Activated CD8-positive, alpha-beta T cell treated with anti-CD3 and anti-CD28 coated beads, Interleukin-2, amount 10 ng/mL, durations not matched to agents 7 days and 5 days (primary cell): ENCODE measurements at regions not wholly inside any gene's neighbourhood (a gene's known extent, or its start where the extent isn't known, plus 50 kb on each side); places are given as distances from the start of the nearest gene placed in this dataset.

Source experiments
- ATAC-seq: fragments of 150-1000 bp; cut with Tn5 transposase; one replicate; pipeline ENCODE4 v1.10.0; 2021; ENCODE audit warnings: moderate library complexity
- CTCF ChIA-PET: fragments of 350-600 bp; sonication (Branson Sonifier 250); formaldehyde crosslinking; loops from one replicate; lab custom pipeline; 2021; ENCODE audit warnings: antibody characterized with exemption; lab: Charles Lee
- POLR2A ChIA-PET: fragments of 350-600 bp; sonication (Branson Sonifier 250); formaldehyde crosslinking; loops from one replicate; lab custom pipeline; 2021; ENCODE audit warnings: antibody characterized with exemption; lab: Charles Lee
- DNase-seq: peaks from one replicate; pipeline ENCODE4 v3.0.0-alpha.2; 2020
- H3K27ac Mint-ChIP-seq: one replicate; pipeline ENCODE4 v1.8.0; 2021; ENCODE audit warnings: mild to moderate bottlenecking, mixed read lengths
- H3K27me3 Mint-ChIP-seq: one replicate; pipeline ENCODE4 v1.8.0; 2021; ENCODE audit warnings: low read depth, mixed read lengths
- H3K36me3 Mint-ChIP-seq: one replicate; pipeline ENCODE4 v1.8.0; 2021; ENCODE audit warnings: low read depth, mixed read lengths
- H3K4me1 Mint-ChIP-seq: one replicate; pipeline ENCODE4 v1.8.0; 2021; ENCODE audit warnings: low read depth, mixed read lengths
- H3K4me3 Mint-ChIP-seq: one replicate; pipeline ENCODE4 v1.8.0; 2021; ENCODE audit warnings: mild to moderate bottlenecking, mixed read lengths
- H3K9me3 Mint-ChIP-seq: one replicate; pipeline ENCODE4 v1.8.0; 2022; ENCODE audit warnings: mixed read lengths; ENCODE audit not compliant: insufficient read depth

GRCh38 chr2:62591491-62591890 is 85.5 kb upstream of the TMEM17 start:
- Mint-ChIP-seq H3K4me3 (no peak overlapping the region), H3K4me1 (no peaks in the 10 kb centered on the region), H3K9me3 (no peaks in the 10 kb centered on the region), H3K27ac (no peak overlapping the region), H3K36me3 (no peaks in the 10 kb centered on the region), H3K27me3 (no peaks in the 10 kb centered on the region)
- ChIA-PET CTCF (no interaction called here), POLR2A (no interaction called here)
- ATAC-seq: no peak
- no peak for DNase-seq

GRCh38 chr2:62589691-62590356 is 83.8 kb upstream of the TMEM17 start:
- no peaks in the 10 kb centered on the region for H3K27me3 Mint-ChIP-seq
- DNase-seq (no peak), ATAC-seq (no peak)
- H3K9me3 Mint-ChIP-seq: no peaks in the 10 kb centered on the region
- H3K4me1 Mint-ChIP-seq: no peaks in the 10 kb centered on the region
- CTCF ChIA-PET: no interaction called here
- H3K27ac Mint-ChIP-seq: no peak overlapping the region
- no peaks in the 10 kb centered on the region for H3K36me3 Mint-ChIP-seq
- POLR2A ChIA-PET: no interaction called here
- H3K4me3 Mint-ChIP-seq: no peak overlapping the region

- Mint-ChIP-seq H3K9me3 (no peaks in the 10 kb centered on the region), H3K27ac (no peak overlapping the region), H3K27me3 (no peaks in the 10 kb centered on the region), H3K4me3 (no peak overlapping the region), H3K4me1 (no peaks in the 10 kb centered on the region), H3K36me3 (no peaks in the 10 kb centered on the region)
- ChIA-PET POLR2A (no interaction called here), CTCF (no interaction called here)
- ATAC-seq (no peak), DNase-seq (no peak)
Observed at GRCh38 chr2:62587592-62587991, 81.6 kb upstream of the TMEM17 start.

- H3K9me3 Mint-ChIP-seq: no peaks in the 10 kb centered on the region
- DNase-seq: no peak
- H3K4me1 Mint-ChIP-seq: no peaks in the 10 kb centered on the region
- ChIA-PET POLR2A (no interaction called here), CTCF (no interaction called here)
- no peaks in the 10 kb centered on the region for H3K27me3 Mint-ChIP-seq
- no peaks in the 10 kb centered on the region for H3K36me3 Mint-ChIP-seq
- H3K4me3 Mint-ChIP-seq: no peak overlapping the region
- ATAC-seq: no peak
- H3K27ac Mint-ChIP-seq: no peak overlapping the region
Observed at GRCh38 chr2:62586981-62587380, 81.0 kb upstream of the TMEM17 start.

GRCh38 chr2:62578803-62579640 is 73.0 kb upstream of the TMEM17 start:
- no peaks in the 10 kb centered on the region for H3K9me3 Mint-ChIP-seq
- no peak for ATAC-seq

GRCh38 chr2:62577994-62578781 is 72.2 kb upstream of the TMEM17 start:
- no peak for DNase-seq

More at GRCh38 chr2:62578803-62579640, 73.0 kb upstream of the TMEM17 start:
- Mint-ChIP-seq H3K4me1 (no peaks in the 10 kb centered on the region), H3K27ac (no peak overlapping the region), H3K4me3 (no peak overlapping the region), H3K27me3 (peaks cover 3% of the 10 kb centered on the region), H3K36me3 (no peaks in the 10 kb centered on the region)
- ChIA-PET POLR2A (interaction anchor here (0.6 kb wide), 1 partner anchor 815 kb away, joined by 3 read pairs; no protein-coding TSS in a partner anchor), CTCF (no interaction called here)
- DNase-seq: no peak

GRCh38 chr2:62576276-62576939 is 70.4 kb upstream of the TMEM17 start:
- Mint-ChIP-seq H3K4me3 (no peak overlapping the region), H3K27me3 (peaks cover 12% of the 10 kb centered on the region), H3K36me3 (no peaks in the 10 kb centered on the region), H3K27ac (no peak overlapping the region), H3K9me3 (no peaks in the 10 kb centered on the region), H3K4me1 (no peaks in the 10 kb centered on the region)
- ATAC-seq (no peak), DNase-seq (no peak)
- ChIA-PET CTCF (no interaction called here), POLR2A (no interaction called here)

More at GRCh38 chr2:62577994-62578781, 72.2 kb upstream of the TMEM17 start:
- Mint-ChIP-seq H3K4me3 (no peak overlapping the region), H3K4me1 (no peaks in the 10 kb centered on the region), H3K9me3 (no peaks in the 10 kb centered on the region), H3K36me3 (no peaks in the 10 kb centered on the region), H3K27me3 (peaks cover 3% of the 10 kb centered on the region), H3K27ac (no peak overlapping the region)
- ChIA-PET CTCF (no interaction called here), POLR2A (no interaction called here)
- no peak for ATAC-seq

- Mint-ChIP-seq H3K9me3 (no peaks in the 10 kb centered on the region), H3K27me3 (peaks cover 23% of the 10 kb centered on the region)
- POLR2A ChIA-PET: no interaction called here
Observed at GRCh38 chr2:62573936-62574335, 67.9 kb upstream of the TMEM17 start.

GRCh38 chr2:62573137-62573731 is 67.2 kb upstream of the TMEM17 start:
- DNase-seq (no peak), ATAC-seq (no peak)
- no peak overlapping the region for H3K4me3 Mint-ChIP-seq
- no peaks in the 10 kb centered on the region for H3K36me3 Mint-ChIP-seq
- peaks cover 24% of the 10 kb centered on the region for H3K27me3 Mint-ChIP-seq
- no peaks in the 10 kb centered on the region for H3K9me3 Mint-ChIP-seq
- H3K4me1 Mint-ChIP-seq: no peaks in the 10 kb centered on the region
- POLR2A ChIA-PET: no interaction called here
- CTCF ChIA-PET: no interaction called here
- H3K27ac Mint-ChIP-seq: no peak overlapping the region

More at GRCh38 chr2:62573936-62574335, 67.9 kb upstream of the TMEM17 start:
- Mint-ChIP-seq H3K4me3 (no peak overlapping the region), H3K36me3 (no peaks in the 10 kb centered on the region), H3K27ac (no peak overlapping the region), H3K4me1 (no peaks in the 10 kb centered on the region)
- CTCF ChIA-PET: no interaction called here
- ATAC-seq: no peak
- no peak for DNase-seq

GRCh38 chr2:62570861-62571698 is 65.1 kb upstream of the TMEM17 start:
- no peak overlapping the region for H3K4me3 Mint-ChIP-seq
- no peaks in the 10 kb centered on the region for H3K9me3 Mint-ChIP-seq
- ChIA-PET POLR2A (no interaction called here), CTCF (no interaction called here)
- DNase-seq: no peak
- H3K27ac Mint-ChIP-seq: no peak overlapping the region
- H3K36me3 Mint-ChIP-seq: no peaks in the 10 kb centered on the region
- peaks cover 28% of the 10 kb centered on the region for H3K27me3 Mint-ChIP-seq
- no peak for ATAC-seq
- H3K4me1 Mint-ChIP-seq: no peaks in the 10 kb centered on the region
